Transverse colon (tissue), 4 donors: ENCODE measurements at regions not wholly inside any gene's neighbourhood (a gene's known extent, or its start where the extent isn't known, plus 50 kb on each side); places are given as distances from the start of the nearest gene placed in this dataset.

ENCODE experiments used
- DNase-seq: peaks from one replicate; pipeline ENCODE4 v3.0.0-alpha.2; 2019
- H3K27ac ChIP-seq, 4 donors: fragments of 200-600 bp; sonication (generic); 2 replicates each; pipeline ENCODE4 v1.5.1; 2016 to 2018; ENCODE audit warnings: inconsistent platforms in 4 of 4
- H3K27me3 ChIP-seq: fragments of 200-600 bp; sonication (generic); 2 replicates; pipeline ENCODE4 v1.5.1; 2017; ENCODE audit warnings: inconsistent platforms
- H3K36me3 ChIP-seq, 4 donors: fragments of 200-600 bp; sonication (generic); 2 replicates each; pipeline ENCODE4 v1.5.1; 2017 to 2019; ENCODE audit warnings: inconsistent platforms in 4 of 4
- H3K4me1 ChIP-seq, 4 donors: fragments of 200-600 bp; sonication (generic); 2 replicates each; pipeline ENCODE4 v1.5.1; 2017 to 2020; ENCODE audit warnings: inconsistent platforms in 4 of 4
- H3K4me3 ChIP-seq, 4 donors: fragments of 200-600 bp; sonication (generic); 1 replicate in 1 of 4; 2 replicates in 3 of 4; pipeline versions ENCODE4 v1.5.1 to v1.6.1; 2017 to 2019; ENCODE audit warnings: inconsistent platforms in 4 of 4
- H3K9me3 ChIP-seq, 2 donors: fragments of 200-600 bp; sonication (generic); 2 replicates each; pipeline ENCODE4 v1.5.1; 2017 to 2019; ENCODE audit warnings: inconsistent platforms in 2 of 2
- CTCF ChIP-seq, 5 experiments: fragments of 200-600 bp in 3 of 5; fragments of 450-650 bp in 2 of 5; sonication (generic) in 3 of 5; IDR thresholded peaks; 1 replicate in 2 of 5; 2 replicates in 3 of 5; pipeline ENCODE4 v1.5.1; 2016 to 2017; ENCODE audit warnings: antibody characterized with exemption in 5 of 5, inconsistent platforms in 3 of 5, mild to moderate bottlenecking in 2 of 5, moderate library complexity in 1 of 5
- EP300 ChIP-seq: sonication (generic); formaldehyde crosslinking; IDR thresholded peaks from one replicate; pipeline ENCODE4 v1.6.1; 2017; ENCODE audit warnings: antibody characterized with exemption, low read depth
- POLR2A ChIP-seq: fragments of 450-650 bp; IDR thresholded peaks from one replicate; pipeline ENCODE4 v1.6.1; 2016; ENCODE audit warnings: antibody characterized with exemption, mild to moderate bottlenecking, moderate library complexity
- POLR2AphosphoS5 ChIP-seq, 3 donors: sonication (generic); formaldehyde crosslinking; IDR thresholded peaks; one replicate each; pipeline ENCODE4 v1.6.1; 2016; ENCODE audit warnings: antibody characterized with exemption in 3 of 3
- WGBS, 2 donors: methylation state at CpG; one replicate each; pipeline ENCODE4 v1.1.5; 2018; ENCODE audit warnings: low coverage in 1 of 2; 5-methylcytosine and 5-hydroxymethylcytosine counted together
- in situ Hi-C, 4 donors: fragments of 200-750 bp; cut with MboI; loops; one replicate each; pipeline versions ENCODE4 v1.15.0 to v1.15.1; 2017; ENCODE audit warnings: low sequenced_read_pairs in 3 of 4, low pct_ligation_motif_present in 1 of 4, low pct_unique_long_range_greater_than_20kb in 1 of 4
- intact Hi-C: fragments of 100-400 bp; cut with DNase I; formaldehyde crosslinking; loops from one replicate; pipeline ENCODE4 v1.15.1; 2023; ENCODE audit warnings: low total_unique reads

- intact Hi-C loops (no loop called here), in situ Hi-C loops (no loop called here)
- Histone ChIP-seq H3K4me3 (no peak overlapping the region), H3K9me3 (no peaks in the 10 kb centered on the region), H3K27me3 (no peaks in the 10 kb centered on the region), H3K4me1 (no peaks in the 10 kb centered on the region), H3K36me3 (no peaks in the 10 kb centered on the region), H3K27ac (no peak overlapping the region)
- WGBS, 2 donors = 39 to 47% methylated on average over 5 to 7 of the region's 7 CpGs
- TF ChIP-seq EP300 = no peak
- no peak for TF ChIP-seq POLR2A
- no peak for TF ChIP-seq POLR2AphosphoS5 (IDR thresholded peaks at IDR 0.05)
- no peak for TF ChIP-seq CTCF (IDR thresholded peaks at IDR 0.05)
- DNase-seq = no peak
Observed at GRCh38 chr12:113683574-113683973, 211.9 kb upstream of the LHX5 start.

GRCh38 chr12:113680868-113681267 lies 209.2 kb upstream of the LHX5 start:
- H3K27me3 ChIP-seq = peaks cover 8% of the 10 kb centered on the region
- H3K36me3 ChIP-seq = no peaks in the 10 kb centered on the region
- H3K4me1 ChIP-seq = no peaks in the 10 kb centered on the region
- DNase-seq = no peak
- 89 to 92% methylated on average over 1 of the region's 1 CpG for WGBS, 2 donors
- H3K27ac ChIP-seq = no peak overlapping the region
- no peak overlapping the region for H3K4me3 ChIP-seq
- intact Hi-C loops (no loop called here), in situ Hi-C loops (no loop called here)
- TF ChIP-seq CTCF (IDR thresholded peaks at IDR 0.05) (no peak), EP300 (no peak), POLR2A (no peak), POLR2AphosphoS5 (IDR thresholded peaks at IDR 0.05) (no peak)
- H3K9me3 ChIP-seq = no peaks in the 10 kb centered on the region

GRCh38 chr12:113678223-113679119 lies 206.8 kb upstream of the LHX5 start:
- Histone ChIP-seq H3K36me3 (no peaks in the 10 kb centered on the region), H3K4me3 (no peak overlapping the region), H3K9me3 (no peaks in the 10 kb centered on the region), H3K27me3 (peaks cover 19% of the 10 kb centered on the region), H3K4me1 (no peaks in the 10 kb centered on the region), H3K27ac (no peak overlapping the region)
- in situ Hi-C loops = no loop called here
- intact Hi-C loops = no loop called here
- TF ChIP-seq POLR2AphosphoS5 (IDR thresholded peaks at IDR 0.05) (no peak), POLR2A (no peak), CTCF (IDR thresholded peaks at IDR 0.05) (no peak), EP300 (no peak)
- no peak for DNase-seq
- whole genome bisulfite sequencing, 2 donors = 67% methylated on average over 4 to 16 of the region's 16 CpGs

GRCh38 chr12:113676547-113676946 lies 204.9 kb upstream of the LHX5 start:
- no peak for TF ChIP-seq CTCF (IDR thresholded peaks at IDR 0.05)
- TF ChIP-seq POLR2A = no peak
- TF ChIP-seq POLR2AphosphoS5 (IDR thresholded peaks at IDR 0.05) = no peak
- no peaks in the 10 kb centered on the region for H3K9me3 ChIP-seq

More at GRCh38 chr12:113676547-113676946, 204.9 kb upstream of the LHX5 start:
- intact Hi-C loops (no loop called here), in situ Hi-C loops (no loop called here)
- Histone ChIP-seq H3K4me3 (no peak overlapping the region), H3K4me1 (no peaks in the 10 kb centered on the region), H3K27ac (no peak overlapping the region), H3K36me3 (no peaks in the 10 kb centered on the region), H3K27me3 (peaks cover 29% of the 10 kb centered on the region)
- DNase-seq = no peak
- WGBS, 2 donors = 74 to 100% methylated on average over 1 to 3 of the region's 3 CpGs
